HEK293 (cell line): ENCODE measurements at regions not wholly inside any gene's neighbourhood (a gene's known extent, or its start where the extent isn't known, plus 50 kb on each side); places are given as distances from the start of the nearest gene placed in this dataset.

Experiments used
- CTCF ChIA-PET: fragments of 350-600 bp; formaldehyde crosslinking; extraction: SDS; loops from one replicate; lab custom pipeline; 2021; ENCODE audit warnings: antibody characterized with exemption; lab: Yijun Ruan, JAX
- POLR2A ChIA-PET: fragments of 300-600 bp; formaldehyde crosslinking; extraction: SDS; loops from one replicate; lab custom pipeline; 2020; ENCODE audit warnings: antibody characterized with exemption, inconsistent platforms; lab: Yijun Ruan, JAX
- H3K27ac ChIP-seq: fragments of 200-500 bp; sonication (Bioruptor generic); 2 replicates; pipeline ENCODE4 v1.5.1; 2014; ENCODE audit warnings: low read depth, low read length, control low read depth, inconsistent platforms; ENCODE audit errors: extremely low read depth
- H3K36me3 ChIP-seq, 2 experiments: fragments of 200-500 bp in 1 of 2; sonication (Bioruptor generic) in 1 of 2; 1 replicate in 1 of 2; 2 replicates in 1 of 2; pipeline ENCODE4 v1.5.1; 2014 to 2017; ENCODE audit warnings: inconsistent platforms in 2 of 2, low read length in 2 of 2; ENCODE audit not compliant: control insufficient read depth in 2 of 2, insufficient read depth in 1 of 2
- H3K4me1 ChIP-seq: fragments of 200-500 bp; sonication (Bioruptor generic); 2 replicates; pipeline ENCODE4 v1.5.1; 2014; ENCODE audit warnings: mild to moderate bottlenecking, low read length, inconsistent platforms; ENCODE audit not compliant: control insufficient read depth, insufficient read depth
- H3K4me3 ChIP-seq: 2 replicates; pipeline ENCODE4 v1.5.1; 2011; ENCODE audit warnings: low read depth, mild to moderate bottlenecking, control low read depth, low read length, moderate library complexity
- H3K9me3 ChIP-seq: fragments of 200-500 bp; sonication (Bioruptor generic); 2 replicates; pipeline ENCODE4 v1.5.1; 2014; ENCODE audit warnings: low read depth, low read length, inconsistent platforms; ENCODE audit not compliant: control insufficient read depth, insufficient read depth
- BCL11B ChIP-seq: fragments of 450-650 bp; formaldehyde crosslinking; IDR thresholded peaks from 2 replicates; pipeline ENCODE4 v1.5.1; 2016; ENCODE audit warnings: low read depth, missing biosample characterization, missing genetic modification characterization
- KLF8 ChIP-seq: fragments of 450-650 bp; formaldehyde crosslinking; IDR thresholded peaks from 2 replicates; pipeline ENCODE4 v1.5.1; 2016; ENCODE audit warnings: missing biosample characterization, missing genetic modification characterization
- ZBTB21 ChIP-seq: fragments of 450-650 bp; formaldehyde crosslinking; IDR thresholded peaks from 2 replicates; pipeline ENCODE4 v1.5.1; 2017; ENCODE audit warnings: missing biosample characterization, missing genetic modification characterization
- ZFHX2 ChIP-seq: fragments of 450-650 bp; formaldehyde crosslinking; conservative IDR thresholded peaks from 2 replicates; pipeline ENCODE4 v1.5.1; 2016; ENCODE audit warnings: missing biosample characterization, missing genetic modification characterization
- ZFP3 ChIP-seq: fragments of 450-650 bp; formaldehyde crosslinking; IDR thresholded peaks from 2 replicates; pipeline ENCODE4 v1.5.1; 2016; ENCODE audit warnings: low read depth, missing biosample characterization, missing genetic modification characterization
- ZFP37 ChIP-seq: fragments of 450-650 bp; formaldehyde crosslinking; IDR thresholded peaks from 2 replicates; pipeline ENCODE4 v1.5.1; 2016; ENCODE audit warnings: missing biosample characterization, missing genetic modification characterization
- ZNF239 ChIP-seq: fragments of 450-650 bp; formaldehyde crosslinking; IDR thresholded peaks from 2 replicates; pipeline ENCODE4 v1.5.1; 2016; ENCODE audit warnings: missing biosample characterization, missing genetic modification characterization
- ZNF302 ChIP-seq: fragments of 450-650 bp; formaldehyde crosslinking; IDR thresholded peaks from 2 replicates; pipeline ENCODE4 v1.5.1; 2016; ENCODE audit warnings: missing biosample characterization, missing genetic modification characterization, low read depth
- ZNF394 ChIP-seq: fragments of 450-650 bp; formaldehyde crosslinking; IDR thresholded peaks from 2 replicates; pipeline ENCODE4 v1.5.1; 2016; ENCODE audit warnings: missing biosample characterization, missing genetic modification characterization, mild to moderate bottlenecking, moderate library complexity, borderline replicate concordance
- ZNF433 ChIP-seq: fragments of 450-650 bp; formaldehyde crosslinking; IDR thresholded peaks from 2 replicates; pipeline ENCODE4 v1.5.1; 2016; ENCODE audit warnings: missing biosample characterization, missing genetic modification characterization, low read depth
- ZNF654 ChIP-seq: fragments of 450-650 bp; formaldehyde crosslinking; IDR thresholded peaks from 2 replicates; pipeline ENCODE4 v1.5.1; 2016; ENCODE audit warnings: low read depth, missing biosample characterization, missing genetic modification characterization
- ZNF660 ChIP-seq: fragments of 450-650 bp; IDR thresholded peaks from 2 replicates; pipeline ENCODE4 v1.5.1; 2018; ENCODE audit warnings: missing biosample characterization, mild to moderate bottlenecking, missing genetic modification characterization
- ZNF76 ChIP-seq: fragments of 450-650 bp; formaldehyde crosslinking; IDR thresholded peaks from 2 replicates; pipeline ENCODE4; 2016; ENCODE audit warnings: low read depth, missing biosample characterization, missing genetic modification characterization, borderline replicate concordance
- ZSCAN16 ChIP-seq: fragments of 450-650 bp; formaldehyde crosslinking; IDR thresholded peaks from 2 replicates; pipeline ENCODE4 v1.5.1; 2016; ENCODE audit warnings: missing biosample characterization, missing genetic modification characterization
- TF ChIP-seq, protein P1 (sequence below): fragments of 450-650 bp; formaldehyde crosslinking; IDR thresholded peaks from 2 replicates; pipeline ENCODE4 v1.5.1; 2016; ENCODE audit warnings: missing biosample characterization, missing genetic modification characterization
- TF ChIP-seq, protein P2 (sequence below): fragments of 450-650 bp; formaldehyde crosslinking; IDR thresholded peaks from 2 replicates; pipeline ENCODE4 v1.5.1; 2016; ENCODE audit warnings: missing biosample characterization, missing genetic modification characterization
- TF ChIP-seq, protein P3 (sequence below): fragments of 450-650 bp; formaldehyde crosslinking; IDR thresholded peaks from 2 replicates; pipeline ENCODE4 v1.5.1; 2016; ENCODE audit warnings: missing biosample characterization, missing genetic modification characterization
- TF ChIP-seq, protein P4 (sequence below): fragments of 450-650 bp; formaldehyde crosslinking; IDR thresholded peaks from 2 replicates; pipeline ENCODE4 v1.5.1; 2016; ENCODE audit warnings: missing biosample characterization, missing genetic modification characterization
- TF ChIP-seq, protein P5 (sequence below): fragments of 450-650 bp; formaldehyde crosslinking; IDR thresholded peaks from 2 replicates; pipeline ENCODE4 v1.5.1; 2016; ENCODE audit warnings: missing biosample characterization, missing genetic modification characterization

DNA sequence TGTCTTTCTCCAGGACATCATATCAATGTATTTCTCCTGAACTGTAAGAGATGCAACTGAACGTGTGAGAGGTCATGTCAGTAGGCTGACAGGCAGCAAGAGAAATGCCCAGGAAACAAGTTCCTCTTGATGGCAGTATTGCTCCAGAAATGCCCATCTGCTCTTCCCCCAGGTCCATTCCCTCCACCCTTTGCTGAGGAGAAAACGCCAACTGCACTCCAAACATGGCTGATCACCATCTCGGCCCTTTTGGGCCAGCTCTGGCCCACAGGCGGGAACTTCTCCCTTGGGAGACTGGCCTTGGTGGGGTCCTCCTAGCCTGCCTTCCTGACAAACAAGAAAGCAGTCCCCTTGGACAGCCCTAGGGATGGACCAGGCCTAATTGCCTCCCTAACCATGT lies 276.5 kb upstream of the AGTR2 start (continued):
- TF ChIP-seq, protein P1, sequence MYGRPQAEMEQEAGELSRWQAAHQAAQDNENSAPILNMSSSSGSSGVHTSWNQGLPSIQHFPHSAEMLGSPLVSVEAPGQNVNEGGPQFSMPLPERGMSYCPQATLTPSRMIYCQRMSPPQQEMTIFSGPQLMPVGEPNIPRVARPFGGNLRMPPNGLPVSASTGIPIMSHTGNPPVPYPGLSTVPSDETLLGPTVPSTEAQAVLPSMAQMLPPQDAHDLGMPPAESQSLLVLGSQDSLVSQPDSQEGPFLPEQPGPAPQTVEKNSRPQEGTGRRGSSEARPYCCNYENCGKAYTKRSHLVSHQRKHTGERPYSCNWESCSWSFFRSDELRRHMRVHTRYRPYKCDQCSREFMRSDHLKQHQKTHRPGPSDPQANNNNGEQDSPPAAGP (tag by site-specific recombination), result peak; percentile 36; the same call in 1 of the 2 replicates
- TF ChIP-seq ZNF302 (tag by site-specific recombination) (no peak), ZNF394 (no peak), ZBTB21 (tag by site-specific recombination) (no peak), ZNF654 (peak; percentile 100), ZNF433 (no peak), ZNF76 (tag by site-specific recombination) (0 out of 2 replicates have a peak, but pooled peaks have one; percentile 30), ZFP3 (tag by site-specific recombination) (no peak), BCL11B (tag by site-specific recombination) (no peak), ZNF239 (tag by site-specific recombination) (no peak)
- TF ChIP-seq, protein P2, sequence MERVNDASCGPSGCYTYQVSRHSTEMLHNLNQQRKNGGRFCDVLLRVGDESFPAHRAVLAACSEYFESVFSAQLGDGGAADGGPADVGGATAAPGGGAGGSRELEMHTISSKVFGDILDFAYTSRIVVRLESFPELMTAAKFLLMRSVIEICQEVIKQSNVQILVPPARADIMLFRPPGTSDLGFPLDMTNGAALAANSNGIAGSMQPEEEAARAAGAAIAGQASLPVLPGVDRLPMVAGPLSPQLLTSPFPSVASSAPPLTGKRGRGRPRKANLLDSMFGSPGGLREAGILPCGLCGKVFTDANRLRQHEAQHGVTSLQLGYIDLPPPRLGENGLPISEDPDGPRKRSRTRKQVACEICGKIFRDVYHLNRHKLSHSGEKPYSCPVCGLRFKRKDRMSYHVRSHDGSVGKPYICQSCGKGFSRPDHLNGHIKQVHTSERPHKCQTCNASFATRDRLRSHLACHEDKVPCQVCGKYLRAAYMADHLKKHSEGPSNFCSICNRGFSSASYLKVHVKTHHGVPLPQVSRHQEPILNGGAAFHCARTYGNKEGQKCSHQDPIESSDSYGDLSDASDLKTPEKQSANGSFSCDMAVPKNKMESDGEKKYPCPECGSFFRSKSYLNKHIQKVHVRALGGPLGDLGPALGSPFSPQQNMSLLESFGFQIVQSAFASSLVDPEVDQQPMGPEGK, result no peak
- TF ChIP-seq, protein P3, sequence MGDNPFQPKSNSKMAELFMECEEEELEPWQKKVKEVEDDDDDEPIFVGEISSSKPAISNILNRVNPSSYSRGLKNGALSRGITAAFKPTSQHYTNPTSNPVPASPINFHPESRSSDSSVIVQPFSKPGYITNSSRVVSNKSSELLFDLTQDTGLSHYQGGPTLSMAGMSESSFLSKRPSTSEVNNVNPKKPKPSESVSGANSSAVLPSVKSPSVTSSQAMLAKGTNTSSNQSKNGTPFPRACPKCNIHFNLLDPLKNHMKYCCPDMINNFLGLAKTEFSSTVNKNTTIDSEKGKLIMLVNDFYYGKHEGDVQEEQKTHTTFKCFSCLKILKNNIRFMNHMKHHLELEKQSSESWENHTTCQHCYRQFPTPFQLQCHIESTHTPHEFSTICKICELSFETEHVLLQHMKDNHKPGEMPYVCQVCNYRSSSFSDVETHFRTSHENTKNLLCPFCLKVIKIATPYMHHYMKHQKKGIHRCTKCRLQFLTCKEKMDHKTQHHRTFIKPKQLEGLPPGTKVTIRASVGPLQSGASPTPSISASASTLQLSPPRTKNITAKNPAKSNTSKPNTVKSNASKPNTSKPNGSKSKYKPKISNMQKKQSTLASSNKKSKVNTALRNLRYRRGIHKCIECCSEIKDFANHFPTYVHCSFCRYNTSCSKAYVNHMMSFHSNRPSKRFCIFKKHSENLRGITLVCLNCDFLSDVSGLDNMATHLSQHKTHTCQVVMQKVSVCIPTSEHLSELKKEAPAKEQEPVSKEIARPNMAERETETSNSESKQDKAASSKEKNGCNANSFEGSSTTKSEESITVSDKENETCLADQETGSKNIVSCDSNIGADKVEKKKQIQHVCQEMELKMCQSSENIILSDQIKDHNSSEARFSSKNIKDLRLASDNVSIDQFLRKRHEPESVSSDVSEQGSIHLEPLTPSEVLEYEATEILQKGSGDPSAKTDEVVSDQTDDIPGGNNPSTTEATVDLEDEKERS (tag by site-specific recombination), result no peak
- TF ChIP-seq, protein P4, sequence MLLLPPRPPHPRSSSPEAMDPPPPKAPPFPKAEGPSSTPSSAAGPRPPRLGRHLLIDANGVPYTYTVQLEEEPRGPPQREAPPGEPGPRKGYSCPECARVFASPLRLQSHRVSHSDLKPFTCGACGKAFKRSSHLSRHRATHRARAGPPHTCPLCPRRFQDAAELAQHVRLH, result 0 out of 2 replicates have a peak, but pooled peaks have one; percentile 31

GRCh38 chrX:115895678-115896329 lies 274.7 kb upstream of the AGTR2 start:
- H3K36me3 ChIP-seq, result no peaks in the 10 kb centered on the region
- TF ChIP-seq ZNF660 (tag by site-specific recombination), result no peak
- TF ChIP-seq, protein P4, result no peak
- no peak for TF ChIP-seq ZSCAN16 (tag by site-specific recombination)
- no peak for TF ChIP-seq KLF8 (tag by site-specific recombination)
- TF ChIP-seq, protein P3 (tag by site-specific recombination), result no peak
- TF ChIP-seq, protein P2, result no peak
- TF ChIP-seq, protein P5, sequence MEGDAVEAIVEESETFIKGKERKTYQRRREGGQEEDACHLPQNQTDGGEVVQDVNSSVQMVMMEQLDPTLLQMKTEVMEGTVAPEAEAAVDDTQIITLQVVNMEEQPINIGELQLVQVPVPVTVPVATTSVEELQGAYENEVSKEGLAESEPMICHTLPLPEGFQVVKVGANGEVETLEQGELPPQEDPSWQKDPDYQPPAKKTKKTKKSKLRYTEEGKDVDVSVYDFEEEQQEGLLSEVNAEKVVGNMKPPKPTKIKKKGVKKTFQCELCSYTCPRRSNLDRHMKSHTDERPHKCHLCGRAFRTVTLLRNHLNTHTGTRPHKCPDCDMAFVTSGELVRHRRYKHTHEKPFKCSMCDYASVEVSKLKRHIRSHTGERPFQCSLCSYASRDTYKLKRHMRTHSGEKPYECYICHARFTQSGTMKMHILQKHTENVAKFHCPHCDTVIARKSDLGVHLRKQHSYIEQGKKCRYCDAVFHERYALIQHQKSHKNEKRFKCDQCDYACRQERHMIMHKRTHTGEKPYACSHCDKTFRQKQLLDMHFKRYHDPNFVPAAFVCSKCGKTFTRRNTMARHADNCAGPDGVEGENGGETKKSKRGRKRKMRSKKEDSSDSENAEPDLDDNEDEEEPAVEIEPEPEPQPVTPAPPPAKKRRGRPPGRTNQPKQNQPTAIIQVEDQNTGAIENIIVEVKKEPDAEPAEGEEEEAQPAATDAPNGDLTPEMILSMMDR (tag by site-specific recombination), result peak; percentile 81
- TF ChIP-seq ZNF654, result peak; percentile 60
- TF ChIP-seq ZFHX2 (tag by site-specific recombination), result no peak
- TF ChIP-seq ZFP37 (tag by site-specific recombination), result no peak
- no peaks in the 10 kb centered on the region for H3K9me3 ChIP-seq
- POLR2A ChIA-PET, result no interaction called here
- H3K4me1 ChIP-seq, result no peaks in the 10 kb centered on the region
- no peak overlapping the region for H3K4me3 ChIP-seq
- no peak overlapping the region for H3K27ac ChIP-seq
- CTCF ChIA-PET, result interaction anchor here (0.8 kb wide), 1 partner anchor 44 kb away, joined by 3 read pairs; no protein-coding TSS in a partner anchor
